ENCODE measurements at regions not wholly inside any gene's neighbourhood (a gene's known extent, or its start where the extent isn't known, plus 50 kb on each side); places are given as distances from the start of the nearest gene placed in this dataset.

DNA sequence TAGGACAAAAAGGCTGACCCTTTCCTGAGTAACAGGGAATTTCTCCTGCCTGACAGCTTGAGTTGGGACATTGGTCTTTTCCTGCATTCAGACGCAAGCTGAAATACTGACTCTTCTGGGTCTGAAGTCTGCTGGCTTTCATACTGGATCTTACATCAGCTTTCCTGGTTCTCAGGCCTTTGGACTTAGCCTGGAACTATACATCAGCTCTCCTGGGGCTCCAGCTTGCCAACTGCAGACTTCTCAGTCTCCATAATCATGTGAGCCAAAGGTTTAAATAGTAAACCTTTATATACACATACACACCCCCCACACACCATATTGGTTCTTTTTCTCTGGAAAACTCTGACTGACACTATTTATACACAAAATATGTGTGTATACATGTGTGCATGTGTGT lies 59.0 kb upstream of the KCND3 start:
- no peaks in the 10 kb centered on the region for H3K9me3 ChIP-seq (ENCODE audit: control insufficient read depth, insufficient read depth, low read length)
- no peak overlapping the region for H3K27ac Mint-ChIP-seq
- ATAC-seq (no peak), DNase-seq (no peak)
- intact Hi-C loops (cut with micrococcal nuclease), result no loop called here
- no peaks in the 10 kb centered on the region for H3K4me1 Mint-ChIP-seq
- no peaks in the 10 kb centered on the region for H3K4me1 ChIP-seq (ENCODE audit: control insufficient read depth, insufficient read depth, low read length)
- H3K27me3 Mint-ChIP-seq (ENCODE audit: low read depth in 2 of 2), result peaks cover 19 to 32% of the 10 kb centered on the region in 2 donors
- H3K9me3 Mint-ChIP-seq, result no peaks in the 10 kb centered on the region
- WGBS (ENCODE audit: insufficient coverage), result 94% methylated on average over 1 of the region's 1 CpG
- H3K27ac ChIP-seq (ENCODE audit: low read length), result no peak overlapping the region
- TF ChIP-seq, protein P1, sequence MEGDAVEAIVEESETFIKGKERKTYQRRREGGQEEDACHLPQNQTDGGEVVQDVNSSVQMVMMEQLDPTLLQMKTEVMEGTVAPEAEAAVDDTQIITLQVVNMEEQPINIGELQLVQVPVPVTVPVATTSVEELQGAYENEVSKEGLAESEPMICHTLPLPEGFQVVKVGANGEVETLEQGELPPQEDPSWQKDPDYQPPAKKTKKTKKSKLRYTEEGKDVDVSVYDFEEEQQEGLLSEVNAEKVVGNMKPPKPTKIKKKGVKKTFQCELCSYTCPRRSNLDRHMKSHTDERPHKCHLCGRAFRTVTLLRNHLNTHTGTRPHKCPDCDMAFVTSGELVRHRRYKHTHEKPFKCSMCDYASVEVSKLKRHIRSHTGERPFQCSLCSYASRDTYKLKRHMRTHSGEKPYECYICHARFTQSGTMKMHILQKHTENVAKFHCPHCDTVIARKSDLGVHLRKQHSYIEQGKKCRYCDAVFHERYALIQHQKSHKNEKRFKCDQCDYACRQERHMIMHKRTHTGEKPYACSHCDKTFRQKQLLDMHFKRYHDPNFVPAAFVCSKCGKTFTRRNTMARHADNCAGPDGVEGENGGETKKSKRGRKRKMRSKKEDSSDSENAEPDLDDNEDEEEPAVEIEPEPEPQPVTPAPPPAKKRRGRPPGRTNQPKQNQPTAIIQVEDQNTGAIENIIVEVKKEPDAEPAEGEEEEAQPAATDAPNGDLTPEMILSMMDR (IDR thresholded peaks at IDR 0.05), result no peak
- no peaks in the 10 kb centered on the region for H3K36me3 ChIP-seq (ENCODE audit: control insufficient read depth, insufficient read depth, low read length)
- no peak overlapping the region for H3K4me3 ChIP-seq (ENCODE audit: low read length)
- H3K4me3 Mint-ChIP-seq, result no peak overlapping the region
- no peaks in the 10 kb centered on the region for H3K27me3 ChIP-seq (ENCODE audit: control insufficient read depth, insufficient read depth, low read length)
- no peaks in the 10 kb centered on the region for H3K36me3 Mint-ChIP-seq

DNA sequence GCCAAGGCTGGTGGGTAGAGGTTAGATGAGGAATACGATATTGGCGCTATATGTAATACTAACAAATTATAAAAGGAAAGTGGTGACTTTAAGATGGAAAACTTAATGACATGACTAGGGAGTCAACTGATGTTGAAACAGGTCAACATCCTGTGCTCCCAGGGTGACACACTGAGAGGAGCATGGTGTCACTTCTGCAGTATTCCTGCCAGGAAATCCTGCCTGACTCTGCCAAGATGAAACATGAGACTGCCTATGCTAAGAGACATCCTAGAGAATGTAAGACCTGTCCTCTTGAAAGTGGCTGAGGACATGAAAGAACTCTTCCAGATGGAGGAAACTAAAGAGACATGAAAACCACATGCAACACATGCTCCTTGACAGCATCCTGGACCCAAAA lies 65.0 kb upstream of the KCND3 start:
- H3K27ac Mint-ChIP-seq, result no peak overlapping the region
- TF ChIP-seq, protein P1 (IDR thresholded peaks at IDR 0.05), result no peak
- DNase-seq (no peak), ATAC-seq (no peak)
- Histone ChIP-seq H3K36me3 (ENCODE audit: control insufficient read depth, insufficient read depth, low read length) (no peaks in the 10 kb centered on the region), H3K4me1 (ENCODE audit: control insufficient read depth, insufficient read depth, low read length) (no peaks in the 10 kb centered on the region), H3K9me3 (ENCODE audit: control insufficient read depth, insufficient read depth, low read length) (no peaks in the 10 kb centered on the region), H3K4me3 (ENCODE audit: low read length) (no peak overlapping the region), H3K27ac (ENCODE audit: low read length) (no peak overlapping the region), H3K27me3 (ENCODE audit: control insufficient read depth, insufficient read depth, low read length) (no peaks in the 10 kb centered on the region)
- H3K4me3 Mint-ChIP-seq, result no peak overlapping the region
- 94% methylated on average over 2 of the region's 2 CpGs for WGBS (ENCODE audit: insufficient coverage)
- H3K27me3 Mint-ChIP-seq (ENCODE audit: low read depth in 2 of 2), result peaks cover 22 to 50% of the 10 kb centered on the region in 2 donors
- H3K36me3 Mint-ChIP-seq, result no peaks in the 10 kb centered on the region
- intact Hi-C loops (cut with micrococcal nuclease), result no loop called here
- H3K4me1 Mint-ChIP-seq, result no peaks in the 10 kb centered on the region
- H3K9me3 Mint-ChIP-seq, result no peaks in the 10 kb centered on the region

DNA sequence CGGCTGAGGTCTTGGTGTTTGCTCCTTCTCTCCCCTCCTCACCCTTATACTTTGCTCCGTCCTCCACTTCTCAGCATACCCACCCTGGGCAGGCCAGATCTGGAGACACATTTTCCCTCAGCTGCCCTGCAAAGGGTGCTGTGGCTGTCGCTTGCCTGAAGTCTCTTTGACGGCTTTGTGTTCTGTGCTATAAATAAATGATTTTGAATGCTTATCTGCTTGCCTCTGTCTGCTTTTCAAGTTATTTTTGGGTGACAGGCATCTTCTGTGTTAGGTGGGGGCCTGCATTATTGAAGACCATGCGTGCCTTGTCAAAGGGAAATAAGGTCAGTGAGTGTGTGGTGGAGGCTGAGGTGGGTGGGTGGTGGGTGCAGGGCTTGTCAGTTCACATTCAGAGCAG lies 66.9 kb upstream of the KCND3 start:
- Histone ChIP-seq H3K9me3 (ENCODE audit: control insufficient read depth, insufficient read depth, low read length) (no peaks in the 10 kb centered on the region), H3K27me3 (ENCODE audit: control insufficient read depth, insufficient read depth, low read length) (no peaks in the 10 kb centered on the region), H3K36me3 (ENCODE audit: control insufficient read depth, insufficient read depth, low read length) (no peaks in the 10 kb centered on the region), H3K4me1 (ENCODE audit: control insufficient read depth, insufficient read depth, low read length) (no peaks in the 10 kb centered on the region), H3K4me3 (ENCODE audit: low read length) (no peak overlapping the region), H3K27ac (ENCODE audit: low read length) (no peak overlapping the region)
- ATAC-seq (no peak), DNase-seq (no peak)
- Mint-ChIP-seq H3K9me3 (no peaks in the 10 kb centered on the region), H3K4me3 (no peak overlapping the region), H3K36me3 (no peaks in the 10 kb centered on the region), H3K27me3 (ENCODE audit: low read depth in 2 of 2) (peaks cover 17 to 38% of the 10 kb centered on the region in 2 donors), H3K27ac (no peak overlapping the region), H3K4me1 (no peaks in the 10 kb centered on the region)
- intact Hi-C loops (cut with micrococcal nuclease), result no loop called here
- TF ChIP-seq, protein P1 (IDR thresholded peaks at IDR 0.05), result no peak
- WGBS (ENCODE audit: insufficient coverage), result 54% methylated on average over 5 of the region's 5 CpGs

DNA sequence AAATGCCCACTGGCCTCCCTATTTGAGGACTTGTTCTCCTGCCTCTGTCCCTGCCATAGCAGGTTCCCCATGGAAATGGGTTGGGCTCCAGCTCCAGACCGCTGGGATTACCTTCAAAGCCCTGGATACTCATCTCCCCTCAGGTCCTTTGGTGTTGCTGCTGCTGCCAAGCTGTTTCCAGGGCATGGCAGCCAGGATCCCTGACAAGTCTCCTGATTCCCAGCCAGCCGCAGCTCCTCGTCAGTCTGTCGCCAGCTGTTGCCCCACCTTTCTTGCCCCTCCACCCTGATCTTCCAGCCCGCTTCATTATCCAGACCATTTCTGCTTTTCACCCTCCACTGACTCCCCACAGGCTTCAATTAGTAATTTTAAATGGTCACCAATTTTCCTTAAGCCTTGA lies 68.3 kb upstream of the KCND3 start:
- Mint-ChIP-seq H3K27me3 (ENCODE audit: low read depth in 2 of 2) (peaks cover 17 to 49% of the 10 kb centered on the region in 2 donors), H3K27ac (no peak overlapping the region)

More for the DNA sequence above, 68.3 kb upstream of the KCND3 start:
- Mint-ChIP-seq H3K4me3 (no peak overlapping the region), H3K4me1 (no peaks in the 10 kb centered on the region), H3K9me3 (no peaks in the 10 kb centered on the region), H3K36me3 (no peaks in the 10 kb centered on the region)
- TF ChIP-seq, protein P1 (IDR thresholded peaks at IDR 0.05), result no peak
- 90% methylated on average over 5 of the region's 5 CpGs for WGBS (ENCODE audit: insufficient coverage)
- no peak overlapping the region for H3K4me3 ChIP-seq (ENCODE audit: low read length)
- ATAC-seq (no peak), DNase-seq (no peak)
- no peaks in the 10 kb centered on the region for H3K27me3 ChIP-seq (ENCODE audit: control insufficient read depth, insufficient read depth, low read length)
- H3K36me3 ChIP-seq (ENCODE audit: control insufficient read depth, insufficient read depth, low read length), result no peaks in the 10 kb centered on the region
- no peaks in the 10 kb centered on the region for H3K9me3 ChIP-seq (ENCODE audit: control insufficient read depth, insufficient read depth, low read length)
- intact Hi-C loops (cut with micrococcal nuclease), result no loop called here
- no peak overlapping the region for H3K27ac ChIP-seq (ENCODE audit: low read length)
- no peaks in the 10 kb centered on the region for H3K4me1 ChIP-seq (ENCODE audit: control insufficient read depth, insufficient read depth, low read length)

Data from natural killer cell (primary cell).